ENCODE measurements at regions not wholly inside any gene's neighbourhood (a gene's known extent, or its start where the extent isn't known, plus 50 kb on each side); places are given as distances from the start of the nearest gene placed in this dataset.

- DNase-seq (ENCODE audit: low read depth in 2 of 2), result peak in 1 of 2 donors; percentile 14
- no peak overlapping the region for H3K4me3 ChIP-seq (replicated peaks in 1 of 4; ENCODE audit: control extremely low read depth in 1 of 4, insufficient read depth in 1 of 4, low read depth in 3 of 4, low read length in 4 of 4)
- TF ChIP-seq EZH2 (IDR thresholded peaks at IDR 0.05; ENCODE audit: low read length, missing control alignments) (no peak), CTCF (conservative IDR thresholded peaks at IDR 0.05 in 1 of 2, IDR thresholded peaks at IDR 0.05 in 1 of 2; ENCODE audit: low read depth in 1 of 2, low read length in 2 of 2) (no peak)
- no peak overlapping the region for H3K4me2 ChIP-seq (ENCODE audit: extremely low read depth, insufficient read depth, low read length)
- H3K27me3 ChIP-seq (ENCODE audit: control insufficient read depth, insufficient read depth, low read length), result no peaks in the 10 kb centered on the region
- no peaks in the 10 kb centered on the region for H3K9me3 ChIP-seq (ENCODE audit: control insufficient read depth, insufficient read depth, low read depth, low read length)
- H4K20me1 ChIP-seq (ENCODE audit: control insufficient read depth, extremely low read depth, insufficient read depth, low read length), result no peaks in the 10 kb centered on the region
- H3K79me2 ChIP-seq (ENCODE audit: control insufficient read depth, insufficient read depth, low read length), result no peaks in the 10 kb centered on the region
- H3K9ac ChIP-seq (ENCODE audit: insufficient read depth, low read length), result no peak overlapping the region
- no peaks in the 10 kb centered on the region for H3K36me3 ChIP-seq (ENCODE audit: control insufficient read depth, insufficient read depth, low read length)
- H3K27ac ChIP-seq (ENCODE audit: insufficient read depth, low read length), result no peak overlapping the region
- H2AFZ ChIP-seq (ENCODE audit: low read length), result no peak overlapping the region
- no peaks in the 10 kb centered on the region for H3K4me1 ChIP-seq (ENCODE audit: control insufficient read depth, extremely low read depth, insufficient read depth, low read length)
Observed at GRCh38 chr1:38502758-38503157, 356.8 kb downstream of the RRAGC start.

- H3K4me1 ChIP-seq (ENCODE audit: control insufficient read depth, extremely low read depth, insufficient read depth, low read length), result no peaks in the 10 kb centered on the region
- H3K9me3 ChIP-seq (ENCODE audit: control insufficient read depth, insufficient read depth, low read depth, low read length), result no peaks in the 10 kb centered on the region
- H3K36me3 ChIP-seq (ENCODE audit: control insufficient read depth, insufficient read depth, low read length), result no peaks in the 10 kb centered on the region
- peak in 1 of 2 donors; percentile 4 for DNase-seq (ENCODE audit: low read depth in 2 of 2)
- H3K27me3 ChIP-seq (ENCODE audit: control insufficient read depth, insufficient read depth, low read length), result no peaks in the 10 kb centered on the region
- no peak overlapping the region for H3K4me2 ChIP-seq (ENCODE audit: extremely low read depth, insufficient read depth, low read length)
- no peak overlapping the region for H3K27ac ChIP-seq (ENCODE audit: insufficient read depth, low read length)
- no peak overlapping the region for H3K9ac ChIP-seq (ENCODE audit: insufficient read depth, low read length)
- no peaks in the 10 kb centered on the region for H4K20me1 ChIP-seq (ENCODE audit: control insufficient read depth, extremely low read depth, insufficient read depth, low read length)
- TF ChIP-seq EZH2 (IDR thresholded peaks at IDR 0.05; ENCODE audit: low read length, missing control alignments), result no peak
- no peak for TF ChIP-seq CTCF (conservative IDR thresholded peaks at IDR 0.05 in 1 of 2, IDR thresholded peaks at IDR 0.05 in 1 of 2; ENCODE audit: low read depth in 1 of 2, low read length in 2 of 2)
- no peaks in the 10 kb centered on the region for H3K79me2 ChIP-seq (ENCODE audit: control insufficient read depth, insufficient read depth, low read length)
- H3K4me3 ChIP-seq (replicated peaks in 1 of 4; ENCODE audit: control extremely low read depth in 1 of 4, insufficient read depth in 1 of 4, low read depth in 3 of 4, low read length in 4 of 4), result no peak overlapping the region
- H2AFZ ChIP-seq (ENCODE audit: low read length), result no peak overlapping the region
Observed at GRCh38 chr1:38500891-38501290, 358.7 kb downstream of the RRAGC start.

- Histone ChIP-seq H3K36me3 (ENCODE audit: control insufficient read depth, insufficient read depth, low read length) (no peaks in the 10 kb centered on the region), H4K20me1 (ENCODE audit: control insufficient read depth, extremely low read depth, insufficient read depth, low read length) (no peaks in the 10 kb centered on the region), H3K79me2 (ENCODE audit: control insufficient read depth, insufficient read depth, low read length) (no peaks in the 10 kb centered on the region), H3K4me3 (replicated peaks in 1 of 4; ENCODE audit: control extremely low read depth in 1 of 4, insufficient read depth in 1 of 4, low read depth in 3 of 4, low read length in 4 of 4) (no peak overlapping the region), H2AFZ (ENCODE audit: low read length) (no peak overlapping the region), H3K27me3 (ENCODE audit: control insufficient read depth, insufficient read depth, low read length) (no peaks in the 10 kb centered on the region), H3K4me1 (ENCODE audit: control insufficient read depth, extremely low read depth, insufficient read depth, low read length) (no peaks in the 10 kb centered on the region), H3K27ac (ENCODE audit: insufficient read depth, low read length) (no peak overlapping the region), H3K4me2 (ENCODE audit: extremely low read depth, insufficient read depth, low read length) (no peak overlapping the region), H3K9me3 (ENCODE audit: control insufficient read depth, insufficient read depth, low read depth, low read length) (no peaks in the 10 kb centered on the region), H3K9ac (ENCODE audit: insufficient read depth, low read length) (no peak overlapping the region)
- no peak for DNase-seq (ENCODE audit: low read depth in 2 of 2)
- TF ChIP-seq EZH2 (IDR thresholded peaks at IDR 0.05; ENCODE audit: low read length, missing control alignments), result no peak
- TF ChIP-seq CTCF (conservative IDR thresholded peaks at IDR 0.05 in 1 of 2, IDR thresholded peaks at IDR 0.05 in 1 of 2; ENCODE audit: low read depth in 1 of 2, low read length in 2 of 2), result peak in 1 of 2 donors; percentile 29
Observed at GRCh38 chr1:38500352-38500751, 359.2 kb downstream of the RRAGC start.

Data from fibroblast of lung (primary cell).